ENCODE measurements at regions not wholly inside any gene's neighbourhood (a gene's known extent, or its start where the extent isn't known, plus 50 kb on each side); places are given as distances from the start of the nearest gene placed in this dataset.

DNA sequence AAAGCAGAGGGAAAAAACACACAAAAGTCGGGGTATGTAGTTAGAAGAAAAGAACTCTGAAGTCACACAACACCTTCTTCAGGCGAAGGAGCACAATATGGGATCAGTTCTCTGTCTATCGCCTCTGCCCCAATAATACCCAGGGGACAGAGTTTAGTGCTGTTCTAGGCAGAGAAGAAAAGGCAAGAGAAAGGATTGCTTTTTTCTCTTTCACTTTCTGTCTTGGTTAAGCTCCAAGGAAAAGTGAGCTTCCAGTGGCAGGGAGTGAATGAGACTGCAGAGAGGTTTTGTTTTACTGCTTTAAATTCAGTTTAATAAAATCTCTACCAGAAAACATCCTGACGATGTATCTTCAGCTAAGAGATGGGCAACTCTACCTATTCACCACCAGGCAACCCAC is 86.6 kb upstream of the STXBP5 start:
- TF ChIP-seq, protein P1, sequence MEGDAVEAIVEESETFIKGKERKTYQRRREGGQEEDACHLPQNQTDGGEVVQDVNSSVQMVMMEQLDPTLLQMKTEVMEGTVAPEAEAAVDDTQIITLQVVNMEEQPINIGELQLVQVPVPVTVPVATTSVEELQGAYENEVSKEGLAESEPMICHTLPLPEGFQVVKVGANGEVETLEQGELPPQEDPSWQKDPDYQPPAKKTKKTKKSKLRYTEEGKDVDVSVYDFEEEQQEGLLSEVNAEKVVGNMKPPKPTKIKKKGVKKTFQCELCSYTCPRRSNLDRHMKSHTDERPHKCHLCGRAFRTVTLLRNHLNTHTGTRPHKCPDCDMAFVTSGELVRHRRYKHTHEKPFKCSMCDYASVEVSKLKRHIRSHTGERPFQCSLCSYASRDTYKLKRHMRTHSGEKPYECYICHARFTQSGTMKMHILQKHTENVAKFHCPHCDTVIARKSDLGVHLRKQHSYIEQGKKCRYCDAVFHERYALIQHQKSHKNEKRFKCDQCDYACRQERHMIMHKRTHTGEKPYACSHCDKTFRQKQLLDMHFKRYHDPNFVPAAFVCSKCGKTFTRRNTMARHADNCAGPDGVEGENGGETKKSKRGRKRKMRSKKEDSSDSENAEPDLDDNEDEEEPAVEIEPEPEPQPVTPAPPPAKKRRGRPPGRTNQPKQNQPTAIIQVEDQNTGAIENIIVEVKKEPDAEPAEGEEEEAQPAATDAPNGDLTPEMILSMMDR (IDR thresholded peaks at IDR 0.05), result no peak
- no peak for TF ChIP-seq POLR2A (IDR thresholded peaks at IDR 0.05)
